Esophagus squamous epithelium (tissue), 4 donors: ENCODE measurements at regions not wholly inside any gene's neighbourhood (a gene's known extent, or its start where the extent isn't known, plus 50 kb on each side); places are given as distances from the start of the nearest gene placed in this dataset.

ENCODE experiments used
- POLR2A ChIP-seq, 4 donors: fragments of 450-650 bp; IDR thresholded peaks; one replicate each; pipeline ENCODE4 v1.6.1; 2017; ENCODE audit warnings: antibody characterized with exemption in 4 of 4, mild to moderate bottlenecking in 4 of 4, moderate library complexity in 3 of 4
- TF ChIP-seq, protein P1 (sequence below), 6 experiments: fragments of 450-650 bp in 4 of 6; fragments of 200-600 bp in 2 of 6; sonication (generic) in 2 of 6; IDR thresholded peaks; one replicate each; pipeline ENCODE4 v1.5.1; 2016 to 2019; ENCODE audit warnings: antibody characterized with exemption in 6 of 6, mild to moderate bottlenecking in 4 of 6, moderate library complexity in 4 of 6

GRCh38 chr2:129891341-129892320, 87.8 kb upstream of the RAB6C start:
- TF ChIP-seq, protein P1, sequence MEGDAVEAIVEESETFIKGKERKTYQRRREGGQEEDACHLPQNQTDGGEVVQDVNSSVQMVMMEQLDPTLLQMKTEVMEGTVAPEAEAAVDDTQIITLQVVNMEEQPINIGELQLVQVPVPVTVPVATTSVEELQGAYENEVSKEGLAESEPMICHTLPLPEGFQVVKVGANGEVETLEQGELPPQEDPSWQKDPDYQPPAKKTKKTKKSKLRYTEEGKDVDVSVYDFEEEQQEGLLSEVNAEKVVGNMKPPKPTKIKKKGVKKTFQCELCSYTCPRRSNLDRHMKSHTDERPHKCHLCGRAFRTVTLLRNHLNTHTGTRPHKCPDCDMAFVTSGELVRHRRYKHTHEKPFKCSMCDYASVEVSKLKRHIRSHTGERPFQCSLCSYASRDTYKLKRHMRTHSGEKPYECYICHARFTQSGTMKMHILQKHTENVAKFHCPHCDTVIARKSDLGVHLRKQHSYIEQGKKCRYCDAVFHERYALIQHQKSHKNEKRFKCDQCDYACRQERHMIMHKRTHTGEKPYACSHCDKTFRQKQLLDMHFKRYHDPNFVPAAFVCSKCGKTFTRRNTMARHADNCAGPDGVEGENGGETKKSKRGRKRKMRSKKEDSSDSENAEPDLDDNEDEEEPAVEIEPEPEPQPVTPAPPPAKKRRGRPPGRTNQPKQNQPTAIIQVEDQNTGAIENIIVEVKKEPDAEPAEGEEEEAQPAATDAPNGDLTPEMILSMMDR (IDR thresholded peaks at IDR 0.05), result no peak
- TF ChIP-seq POLR2A (IDR thresholded peaks at IDR 0.05), result no peak
